SK-N-SH treated with all-trans-retinoic acid at 6 μM for 48 hours (cell line): ENCODE measurements at regions not wholly inside any gene's neighbourhood (a gene's known extent, or its start where the extent isn't known, plus 50 kb on each side); places are given as distances from the start of the nearest gene placed in this dataset.

Experiments used
- ATAC-seq: fragments of 200-7000 bp; cut with Tn5 transposase; 3 replicates; pipeline ENCODE4 v1.9.1; 2020; ENCODE audit warnings: mild to moderate bottlenecking, moderate library complexity
- ARNTL ChIP-seq: fragments of 450-650 bp; formaldehyde crosslinking; IDR thresholded peaks from 2 replicates; pipeline ENCODE4 v1.5.0; 2020; ENCODE audit warnings: low read depth, mild to moderate bottlenecking, moderate library complexity, borderline replicate concordance
- BACH2 ChIP-seq: fragments of 250-450 bp; sonication (Bioruptor Pico); IDR thresholded peaks from 2 replicates; pipeline ENCODE4 v1.9.0; 2021; ENCODE audit warnings: mild to moderate bottlenecking, borderline replicate concordance
- CSDC2 ChIP-seq: fragments of 250-450 bp; sonication (Bioruptor Pico); IDR thresholded peaks from 2 replicates; pipeline ENCODE4 v1.5.0; 2020; ENCODE audit warnings: mild to moderate bottlenecking, moderate library complexity
- CSRNP3 ChIP-seq: fragments of 250-450 bp; sonication (Bioruptor Pico); IDR thresholded peaks from 2 replicates; pipeline ENCODE4 v1.5.1; 2021; ENCODE audit warnings: mild to moderate bottlenecking, moderate library complexity
- ESRRG ChIP-seq: fragments of 250-450 bp; sonication (Bioruptor Pico); IDR thresholded peaks from 2 replicates; pipeline ENCODE4 v1.6.1; 2021; ENCODE audit warnings: mild to moderate bottlenecking
- GLIS3 ChIP-seq: fragments of 250-450 bp; sonication (Bioruptor Pico); IDR thresholded peaks from 2 replicates; pipeline ENCODE4 v1.5.0; 2020; ENCODE audit warnings: mild to moderate bottlenecking, moderate library complexity
- ISL1 ChIP-seq: fragments of 250-450 bp; sonication (Bioruptor Pico); IDR thresholded peaks from 2 replicates; pipeline ENCODE4 v2.1.2; 2022; ENCODE audit warnings: mild to moderate bottlenecking, moderate library complexity
- OSR1 ChIP-seq: fragments of 250-450 bp; sonication (Bioruptor Pico); IDR thresholded peaks from 2 replicates; pipeline ENCODE4 v1.8.0; 2022; ENCODE audit warnings: moderate library complexity, mild to moderate bottlenecking, inconsistent platforms
- PATZ1 ChIP-seq: fragments of 250-450 bp; sonication (Bioruptor Pico); IDR thresholded peaks from 2 replicates; pipeline ENCODE4 v1.8.0; 2020; ENCODE audit warnings: mild to moderate bottlenecking, moderate library complexity, borderline replicate concordance
- POU6F1 ChIP-seq: fragments of 250-450 bp; sonication (Bioruptor Pico); IDR thresholded peaks from 2 replicates; pipeline ENCODE4 v1.8.0; 2021; ENCODE audit warnings: low read depth, mild to moderate bottlenecking, moderate library complexity, borderline replicate concordance
- PPARA ChIP-seq: fragments of 250-450 bp; sonication (Bioruptor Pico); IDR thresholded peaks from 2 replicates; pipeline ENCODE4 v1.5.0; 2020; ENCODE audit warnings: mild to moderate bottlenecking, borderline replicate concordance
- RARB ChIP-seq: fragments of 250-450 bp; sonication (Bioruptor Pico); IDR thresholded peaks from 2 replicates; pipeline ENCODE4 v1.8.0; 2021; ENCODE audit warnings: mild to moderate bottlenecking, moderate library complexity
- SNAI2 ChIP-seq: fragments of 250-450 bp; sonication (Bioruptor Pico); IDR thresholded peaks from 2 replicates; pipeline ENCODE4 v1.5.0; 2020; ENCODE audit warnings: mild to moderate bottlenecking, moderate library complexity
- TCF4 ChIP-seq: fragments of 250-450 bp; sonication (Bioruptor Pico); IDR thresholded peaks from 2 replicates; pipeline ENCODE4 v1.8.0; 2021; ENCODE audit warnings: mild to moderate bottlenecking, moderate library complexity, borderline replicate concordance
- TOX ChIP-seq: fragments of 250-450 bp; sonication (Bioruptor Pico); IDR thresholded peaks from 2 replicates; pipeline ENCODE4 v1.8.0; 2021; ENCODE audit warnings: mild to moderate bottlenecking, moderate library complexity, borderline replicate concordance
- TSHZ2 ChIP-seq: fragments of 250-450 bp; sonication (Bioruptor Pico); IDR thresholded peaks from 2 replicates; pipeline ENCODE4 v1.5.0; 2020; ENCODE audit warnings: mild to moderate bottlenecking, moderate library complexity
- ZC3H10 ChIP-seq: fragments of 250-450 bp; sonication (Bioruptor Pico); IDR thresholded peaks from 2 replicates; pipeline ENCODE4 v1.5.1; 2021; ENCODE audit warnings: mild to moderate bottlenecking, moderate library complexity
- ZFP3 ChIP-seq: fragments of 250-450 bp; sonication (Bioruptor Pico); IDR thresholded peaks from 2 replicates; pipeline ENCODE4 v1.5.0; 2020; ENCODE audit warnings: mild to moderate bottlenecking, moderate library complexity
- ZFP30 ChIP-seq: fragments of 450-650 bp; formaldehyde crosslinking; IDR thresholded peaks from 2 replicates; pipeline ENCODE4 v1.5.0; 2022; ENCODE audit warnings: mild to moderate bottlenecking, moderate library complexity
- ZNF565 ChIP-seq: fragments of 450-650 bp; formaldehyde crosslinking; conservative IDR thresholded peaks from 2 replicates; pipeline ENCODE4 v1.5.0; 2020; ENCODE audit warnings: low read depth, mild to moderate bottlenecking, moderate library complexity
- ZNF70 ChIP-seq: fragments of 450-650 bp; formaldehyde crosslinking; IDR thresholded peaks from 2 replicates; pipeline ENCODE4 v1.5.0; 2020; ENCODE audit warnings: mild to moderate bottlenecking, moderate library complexity
- ZNF8 ChIP-seq: fragments of 450-650 bp; formaldehyde crosslinking; IDR thresholded peaks from 2 replicates; pipeline ENCODE4 v1.5.0; 2020; ENCODE audit warnings: mild to moderate bottlenecking, moderate library complexity

- TF ChIP-seq ZC3H10 (CRISPR knock-in tag): no peak
- no peak for TF ChIP-seq CSRNP3
- TF ChIP-seq POU6F1 (CRISPR knock-in tag): no peak
- no peak for TF ChIP-seq ZNF565 (CRISPR knock-in tag)
- no peak for TF ChIP-seq SNAI2 (CRISPR knock-in tag)
- TF ChIP-seq BACH2: no peak
- no peak for TF ChIP-seq RARB (CRISPR knock-in tag)
- no peak for TF ChIP-seq TCF4 (CRISPR knock-in tag)
These were observed 115.9 kb downstream of the RHOU start for GRCh38 chr1:228851193-228851592.

GRCh38 chr1:228851618-228852017, 116.3 kb downstream of the RHOU start:
- no peak for ATAC-seq
- TF ChIP-seq RARB (CRISPR knock-in tag): no peak

More at GRCh38 chr1:228851193-228851592, 115.9 kb downstream of the RHOU start:
- no peak for ATAC-seq

- TF ChIP-seq TOX (no peak), SNAI2 (CRISPR knock-in tag) (no peak), ZFP3 (CRISPR knock-in tag) (no peak), ZNF565 (CRISPR knock-in tag) (no peak), CSRNP3 (no peak), CSDC2 (CRISPR knock-in tag) (no peak), OSR1 (CRISPR knock-in tag) (no peak), ESRRG (CRISPR knock-in tag) (no peak), ARNTL (no peak), RARB (CRISPR knock-in tag) (no peak), TCF4 (CRISPR knock-in tag) (no peak), GLIS3 (CRISPR knock-in tag) (no peak), PPARA (CRISPR knock-in tag) (no peak)
- ATAC-seq: no peak
These were observed 116.7 kb downstream of the RHOU start for GRCh38 chr1:228852024-228852423.

- ATAC-seq: no peak
- TF ChIP-seq ZNF565 (CRISPR knock-in tag): no peak
- TF ChIP-seq CSRNP3: no peak
- no peak for TF ChIP-seq POU6F1 (CRISPR knock-in tag)
- no peak for TF ChIP-seq ZNF70
- TF ChIP-seq ZC3H10 (CRISPR knock-in tag): no peak
- TF ChIP-seq ISL1 (CRISPR knock-in tag): no peak
- TF ChIP-seq BACH2: no peak
- no peak for TF ChIP-seq TOX
- no peak for TF ChIP-seq ZNF8
- TF ChIP-seq CSDC2 (CRISPR knock-in tag): no peak
- TF ChIP-seq PPARA (CRISPR knock-in tag): no peak
- no peak for TF ChIP-seq PATZ1 (CRISPR knock-in tag)
- TF ChIP-seq ZFP30 (CRISPR knock-in tag): no peak
- no peak for TF ChIP-seq RARB (CRISPR knock-in tag)
- no peak for TF ChIP-seq TSHZ2 (CRISPR knock-in tag)
- no peak for TF ChIP-seq SNAI2 (CRISPR knock-in tag)
- no peak for TF ChIP-seq ZFP3 (CRISPR knock-in tag)
These were observed 117.3 kb downstream of the RHOU start for GRCh38 chr1:228852511-228853088.
